CD4-positive, CD25-positive, alpha-beta regulatory T cell (primary cell): ENCODE measurements at regions not wholly inside any gene's neighbourhood (a gene's known extent, or its start where the extent isn't known, plus 50 kb on each side); places are given as distances from the start of the nearest gene placed in this dataset.

Experiments
- ATAC-seq, 2 donors: fragments of 150-1000 bp; cut with Tn5 transposase; one replicate each; pipeline ENCODE4 v1.10.0; 2021; ENCODE audit warnings: low read depth in 2 of 2, moderate number of reproducible peaks in 2 of 2, moderate library complexity in 1 of 2
- DNase-seq, 3 donors: peaks; one replicate each; pipeline versions ENCODE4 v3.0.0 to v3.0.0-alpha.2; 2012 to 2022; ENCODE audit warnings: mixed read lengths in 1 of 3
- H3K27ac ChIP-seq: one replicate; pipeline ENCODE4 v1.7.0; 2013; ENCODE audit warnings: mild to moderate bottlenecking, low read length; ENCODE audit not compliant: insufficient read depth, poor library complexity, severe bottlenecking
- H3K27me3 ChIP-seq: one replicate; pipeline ENCODE4 v1.7.0; 2013; ENCODE audit warnings: low read length; ENCODE audit not compliant: control insufficient read depth, insufficient read depth
- H3K36me3 ChIP-seq: one replicate; pipeline ENCODE4 v1.7.0; 2013; ENCODE audit warnings: mild to moderate bottlenecking, low read length, moderate library complexity; ENCODE audit not compliant: control insufficient read depth, insufficient read depth
- H3K4me1 ChIP-seq: 2 replicates; pipeline ENCODE4 v1.7.0; 2013; ENCODE audit warnings: mild to moderate bottlenecking, low read length; ENCODE audit not compliant: insufficient read depth, control insufficient read depth, poor library complexity, severe bottlenecking
- H3K4me3 ChIP-seq: one replicate; pipeline ENCODE4 v1.7.0; 2013; ENCODE audit warnings: low read depth, mild to moderate bottlenecking, low read length, moderate library complexity
- H3K9me3 ChIP-seq, 2 experiments: 1 replicate in 1 of 2; 2 replicates in 1 of 2; pipeline ENCODE4 v1.7.0; 2013; ENCODE audit warnings: low read length in 2 of 2, mild to moderate bottlenecking in 1 of 2, moderate library complexity in 1 of 2; ENCODE audit not compliant: control insufficient read depth in 2 of 2
- H3K27ac Mint-ChIP-seq, 3 donors: one replicate each; pipeline ENCODE4 v1.8.0; 2020 to 2022; ENCODE audit warnings: mild to moderate bottlenecking in 3 of 3, mixed read lengths in 3 of 3, moderate library complexity in 2 of 3
- H3K27me3 Mint-ChIP-seq: one replicate; pipeline ENCODE4 v1.8.0; 2022; ENCODE audit warnings: mild to moderate bottlenecking, mixed read lengths
- H3K36me3 Mint-ChIP-seq: one replicate; pipeline ENCODE4 v1.8.0; 2020; ENCODE audit warnings: mixed read lengths
- H3K4me1 Mint-ChIP-seq, 4 donors: one replicate each; pipeline ENCODE4 v1.8.0; 2020 to 2022; ENCODE audit warnings: mixed read lengths in 4 of 4, mild to moderate bottlenecking in 1 of 4
- H3K4me3 Mint-ChIP-seq, 4 donors: one replicate each; pipeline ENCODE4 v1.8.0; 2020 to 2022; ENCODE audit warnings: mild to moderate bottlenecking in 4 of 4, mixed read lengths in 4 of 4, moderate library complexity in 3 of 4
- H3K9me3 Mint-ChIP-seq, 7 donors: one replicate each; pipeline ENCODE4 v1.8.0; 2020 to 2022; ENCODE audit warnings: mixed read lengths in 7 of 7, mild to moderate bottlenecking in 3 of 7, moderate library complexity in 2 of 7

GRCh38 chr15:94847325-94847724 is 616.0 kb downstream of the MCTP2 start:
- no peak overlapping the region for H3K4me3 Mint-ChIP-seq
- H3K4me1 Mint-ChIP-seq, result no peaks in the 10 kb centered on the region
- no peaks in the 10 kb centered on the region for H3K4me1 ChIP-seq
- H3K4me3 ChIP-seq, result no peak overlapping the region
- H3K9me3 Mint-ChIP-seq, result peaks cover 1 to 18% (median 9%) of the 10 kb centered on the region in 7 donors
- H3K27me3 ChIP-seq, result peaks cover 2% of the 10 kb centered on the region
- DNase-seq (no peak), ATAC-seq (no peak)
- H3K36me3 ChIP-seq, result no peaks in the 10 kb centered on the region
- H3K36me3 Mint-ChIP-seq, result no peaks in the 10 kb centered on the region
- peaks cover 0 to 2% of the 10 kb centered on the region in 2 experiments for H3K9me3 ChIP-seq
- peaks cover 11% of the 10 kb centered on the region for H3K27me3 Mint-ChIP-seq
- no peak overlapping the region for H3K27ac ChIP-seq
- H3K27ac Mint-ChIP-seq, result no peak overlapping the region

GRCh38 chr15:94848054-94848453 is 616.7 kb downstream of the MCTP2 start:
- peaks cover 0 to 2% of the 10 kb centered on the region in 2 experiments for H3K9me3 ChIP-seq
- Mint-ChIP-seq H3K27me3 (peaks cover 11% of the 10 kb centered on the region), H3K4me1 (no peaks in the 10 kb centered on the region), H3K36me3 (no peaks in the 10 kb centered on the region), H3K4me3 (no peak overlapping the region), H3K9me3 (peaks cover 1 to 19% (median 10%) of the 10 kb centered on the region in 7 donors), H3K27ac (no peak overlapping the region)
- ATAC-seq, result no peak
- H3K4me1 ChIP-seq, result no peaks in the 10 kb centered on the region
- DNase-seq, result no peak
- no peak overlapping the region for H3K27ac ChIP-seq
- H3K36me3 ChIP-seq, result no peaks in the 10 kb centered on the region
- H3K27me3 ChIP-seq, result peaks cover 2% of the 10 kb centered on the region
- H3K4me3 ChIP-seq, result no peak overlapping the region

GRCh38 chr15:94855018-94855408 is 623.7 kb downstream of the MCTP2 start:
- peaks cover 2 to 10% of the 10 kb centered on the region in 2 experiments for H3K9me3 ChIP-seq
- H3K4me1 ChIP-seq, result no peaks in the 10 kb centered on the region
- ATAC-seq, result no peak
- no peaks in the 10 kb centered on the region for H3K36me3 Mint-ChIP-seq
- H3K9me3 Mint-ChIP-seq, result peaks cover 7 to 20% (median 11%) of the 10 kb centered on the region in 7 donors
- H3K4me3 Mint-ChIP-seq, result no peak overlapping the region
- H3K4me3 ChIP-seq, result no peak overlapping the region
- no peaks in the 10 kb centered on the region for H3K36me3 ChIP-seq
- no peak for DNase-seq
- no peaks in the 10 kb centered on the region for H3K27me3 Mint-ChIP-seq
- no peaks in the 10 kb centered on the region for H3K27me3 ChIP-seq
- H3K27ac Mint-ChIP-seq, result no peak overlapping the region
- no peaks in the 10 kb centered on the region for H3K4me1 Mint-ChIP-seq
- H3K27ac ChIP-seq, result no peak overlapping the region

DNA sequence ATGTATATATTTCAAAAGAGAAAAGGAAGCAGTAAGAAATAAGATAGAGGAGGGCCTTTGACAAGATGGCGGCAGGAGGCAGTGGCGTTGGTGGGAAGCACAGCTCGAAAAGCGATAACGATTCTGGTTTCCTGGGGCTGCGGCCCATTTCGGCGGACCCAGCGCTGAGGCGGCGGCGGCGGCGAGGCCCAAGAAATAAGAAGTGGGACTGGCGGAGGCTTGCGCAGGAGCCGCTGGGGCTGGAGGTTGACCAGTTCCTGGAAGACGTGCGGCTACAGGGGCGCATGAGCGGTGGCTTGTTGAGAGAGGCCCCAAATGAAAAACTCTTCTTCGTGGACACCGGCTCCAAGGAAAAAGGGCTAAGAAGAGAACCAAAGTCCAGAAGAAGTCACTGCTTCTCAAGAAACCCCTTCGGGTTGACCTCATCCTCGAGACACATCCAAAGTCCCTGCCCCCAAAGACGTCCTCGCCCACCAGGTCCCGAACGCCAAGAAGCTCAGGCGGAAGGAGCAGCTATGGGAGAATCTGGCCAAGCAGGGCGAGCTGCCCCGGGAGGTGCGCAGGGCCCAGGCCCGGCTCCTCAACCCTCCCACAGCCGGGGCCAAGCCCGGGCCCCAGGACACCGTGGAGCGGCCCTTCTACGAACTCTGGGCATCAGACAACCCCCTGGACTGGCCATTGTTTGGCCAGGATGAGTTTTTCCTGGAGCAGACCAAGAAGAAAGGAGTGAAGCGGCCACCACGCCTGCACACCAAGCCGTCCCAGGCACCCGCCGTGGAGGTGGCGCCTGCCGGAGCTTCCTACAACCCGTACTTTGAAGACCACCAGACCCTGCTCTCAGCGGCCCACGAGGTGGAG is 624.3 kb downstream of the MCTP2 start:
- no peak overlapping the region for H3K27ac Mint-ChIP-seq
- no peak overlapping the region for H3K4me3 ChIP-seq
- no peaks in the 10 kb centered on the region for H3K36me3 Mint-ChIP-seq
- no peaks in the 10 kb centered on the region for H3K4me1 Mint-ChIP-seq
- H3K9me3 Mint-ChIP-seq, result peaks cover 6 to 20% (median 11%) of the 10 kb centered on the region in 7 donors
- peaks cover 2 to 10% of the 10 kb centered on the region in 2 experiments for H3K9me3 ChIP-seq
- no peak overlapping the region for H3K4me3 Mint-ChIP-seq
- H3K27me3 Mint-ChIP-seq, result no peaks in the 10 kb centered on the region
- no peaks in the 10 kb centered on the region for H3K27me3 ChIP-seq
- DNase-seq, result no peak
- ATAC-seq, result no peak
- H3K36me3 ChIP-seq, result no peaks in the 10 kb centered on the region
- no peak overlapping the region for H3K27ac ChIP-seq
- no peaks in the 10 kb centered on the region for H3K4me1 ChIP-seq

DNA sequence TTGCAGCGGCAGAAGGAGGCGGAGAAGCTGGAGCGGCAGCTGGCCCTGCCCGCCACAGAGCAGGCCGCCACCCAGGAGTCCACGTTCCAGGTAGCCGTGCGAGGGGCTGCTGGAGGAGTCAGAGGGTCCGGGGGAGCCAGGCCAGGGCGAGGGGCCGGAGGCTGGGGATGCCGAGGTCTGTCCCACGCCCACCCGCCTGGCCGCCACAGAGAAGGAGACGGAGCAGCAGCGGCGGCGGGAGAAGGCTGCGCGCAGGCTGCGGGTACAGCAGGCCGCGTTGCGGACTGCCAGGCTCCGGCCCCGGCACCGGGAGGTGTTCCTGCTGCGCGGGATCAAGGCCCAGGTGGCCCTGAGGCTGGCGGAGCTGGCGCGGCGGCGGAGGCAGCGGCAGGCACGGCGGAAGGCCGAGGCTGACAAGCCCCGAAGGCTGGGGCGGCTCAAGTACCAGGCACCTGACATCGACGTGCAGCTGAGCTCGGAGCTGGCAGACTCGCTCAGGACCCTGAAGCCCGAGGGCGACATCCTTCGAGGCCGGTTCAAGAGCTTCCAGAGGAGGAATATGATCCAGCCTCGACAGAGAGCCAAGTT is 625.0 kb downstream of the MCTP2 start:
- H3K4me3 ChIP-seq, result no peak overlapping the region
- no peaks in the 10 kb centered on the region for H3K36me3 Mint-ChIP-seq
- no peaks in the 10 kb centered on the region for H3K36me3 ChIP-seq
- H3K9me3 Mint-ChIP-seq, result peaks cover 0 to 18% (median 10%) of the 10 kb centered on the region in 7 donors
- DNase-seq (no peak), ATAC-seq (no peak)
- peaks cover 2 to 10% of the 10 kb centered on the region in 2 experiments for H3K9me3 ChIP-seq
- H3K27ac Mint-ChIP-seq, result no peak overlapping the region
- no peaks in the 10 kb centered on the region for H3K4me1 ChIP-seq
- H3K27me3 Mint-ChIP-seq, result no peaks in the 10 kb centered on the region
- H3K27ac ChIP-seq, result no peak overlapping the region
- H3K4me3 Mint-ChIP-seq, result no peak overlapping the region
- H3K4me1 Mint-ChIP-seq, result no peaks in the 10 kb centered on the region
- no peaks in the 10 kb centered on the region for H3K27me3 ChIP-seq

- H3K36me3 ChIP-seq, result no peaks in the 10 kb centered on the region
- no peaks in the 10 kb centered on the region for H3K27me3 Mint-ChIP-seq
- no peak overlapping the region for H3K27ac Mint-ChIP-seq
- no peaks in the 10 kb centered on the region for H3K4me1 Mint-ChIP-seq
- no peaks in the 10 kb centered on the region for H3K27me3 ChIP-seq
- no peak overlapping the region for H3K27ac ChIP-seq
- H3K4me3 Mint-ChIP-seq, result no peak overlapping the region
- DNase-seq (no peak), ATAC-seq (no peak)
- H3K4me3 ChIP-seq, result no peak overlapping the region
- H3K4me1 ChIP-seq, result no peaks in the 10 kb centered on the region
- no peaks in the 10 kb centered on the region for H3K36me3 Mint-ChIP-seq
- peaks cover 0 to 10% of the 10 kb centered on the region in 2 experiments for H3K9me3 ChIP-seq
- H3K9me3 Mint-ChIP-seq, result peaks cover 0 to 14% (median 6%) of the 10 kb centered on the region in 7 donors
Measured at GRCh38 chr15:94857466-94857865, 626.1 kb downstream of the MCTP2 start.

DNA sequence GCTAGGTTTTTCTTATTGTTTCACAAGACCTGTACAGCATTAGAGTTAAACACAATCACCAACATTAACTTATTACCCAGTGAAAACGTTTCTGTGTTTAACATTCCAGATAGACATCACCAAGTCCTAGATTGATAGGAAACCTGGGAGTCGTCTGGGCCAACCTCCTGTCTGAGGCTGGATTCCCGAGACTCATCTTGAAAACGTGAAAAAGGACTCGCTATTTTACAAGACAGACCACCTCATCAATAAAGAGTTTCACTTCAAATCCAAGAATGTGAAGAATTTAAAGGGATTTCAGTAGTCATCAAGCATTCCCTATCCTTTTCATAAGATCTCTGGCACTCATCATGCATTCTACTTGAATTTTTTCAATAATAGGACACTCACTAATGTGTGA is 626.6 kb downstream of the MCTP2 start:
- peaks cover 0 to 15% (median 6%) of the 10 kb centered on the region in 7 donors for H3K9me3 Mint-ChIP-seq
- Histone ChIP-seq H3K4me1 (no peaks in the 10 kb centered on the region), H3K27me3 (no peaks in the 10 kb centered on the region), H3K9me3 (peaks cover 0 to 10% of the 10 kb centered on the region in 2 experiments), H3K36me3 (no peaks in the 10 kb centered on the region), H3K27ac (no peak overlapping the region), H3K4me3 (no peak overlapping the region)
- H3K27ac Mint-ChIP-seq, result no peak overlapping the region
- H3K4me1 Mint-ChIP-seq, result no peaks in the 10 kb centered on the region
- ATAC-seq, result no peak
- no peak for DNase-seq
- H3K36me3 Mint-ChIP-seq, result no peaks in the 10 kb centered on the region
- H3K4me3 Mint-ChIP-seq, result no peak overlapping the region
- H3K27me3 Mint-ChIP-seq, result no peaks in the 10 kb centered on the region
